Epidermal melanocyte (primary cell): ENCODE measurements at regions not wholly inside any gene's neighbourhood (a gene's known extent, or its start where the extent isn't known, plus 50 kb on each side); places are given as distances from the start of the nearest gene placed in this dataset.
"Not testable (repeated sequence)": the region's sequence is repeated elsewhere in the genome, so short reads cannot be mapped to it uniquely, and the experiment has no call there.

Source experiments
- DNase-seq: peaks from one replicate; pipeline ENCODE4 v3.0.0; 2011; ENCODE audit warnings: low spot score; ENCODE audit not compliant: insufficient read length

DNA sequence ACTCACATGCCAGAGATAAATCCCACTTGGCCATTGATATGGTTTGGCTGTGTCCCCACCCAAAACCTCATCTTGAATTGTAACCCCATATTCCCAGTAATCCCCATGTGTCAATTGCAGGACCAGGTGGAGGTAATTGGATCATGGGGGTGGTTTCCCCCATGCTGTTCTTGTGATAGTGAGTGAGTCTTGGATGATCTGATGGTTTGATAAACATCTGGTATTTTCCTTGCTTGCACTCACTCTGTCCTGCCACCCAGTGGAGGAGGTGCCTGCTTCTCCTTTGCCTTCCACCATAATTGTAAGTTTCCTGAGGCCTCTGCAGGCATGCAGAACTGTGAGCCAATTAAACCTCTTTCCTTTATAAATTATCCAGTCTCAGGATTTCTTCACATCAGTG is 50.4 kb upstream of the B3GAT2 start:
- not testable (repeated sequence) for DNase-seq

GRCh38 chr6:71011871-71012371 is 55.1 kb upstream of the B3GAT2 start:
- DNase-seq: no peak

DNA sequence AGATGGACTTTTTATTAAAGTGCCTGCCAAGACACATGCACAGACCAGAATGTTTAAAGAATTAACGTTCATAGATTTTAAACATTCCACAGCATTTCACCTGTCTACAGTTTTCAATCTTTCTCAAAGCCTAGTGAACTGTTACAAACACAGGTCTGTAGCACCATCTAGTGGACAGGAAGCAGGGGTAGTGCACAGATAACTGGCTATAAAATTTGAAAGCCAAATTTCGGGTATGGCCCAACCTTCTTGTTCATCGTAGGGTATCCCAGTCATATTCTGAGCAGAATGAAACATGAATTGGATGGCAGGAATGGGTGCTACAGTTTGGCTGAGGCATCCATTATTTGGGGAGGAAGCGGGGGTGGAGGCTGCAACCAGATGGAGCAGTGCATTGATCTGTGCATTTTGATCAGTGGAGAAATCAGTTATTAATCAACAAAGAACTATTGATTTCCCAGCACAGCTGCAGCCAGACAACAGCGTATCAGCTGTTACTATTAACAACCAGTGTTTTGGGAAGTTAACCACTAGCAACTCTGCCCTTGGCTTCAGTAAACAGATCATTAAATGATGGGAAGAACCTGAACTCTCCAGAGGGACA is 56.1 kb upstream of the B3GAT2 start:
- DNase-seq: peak; percentile 54

- DNase-seq: no peak
Observed at GRCh38 chr6:71015392-71015791, 58.5 kb upstream of the B3GAT2 start.

DNA sequence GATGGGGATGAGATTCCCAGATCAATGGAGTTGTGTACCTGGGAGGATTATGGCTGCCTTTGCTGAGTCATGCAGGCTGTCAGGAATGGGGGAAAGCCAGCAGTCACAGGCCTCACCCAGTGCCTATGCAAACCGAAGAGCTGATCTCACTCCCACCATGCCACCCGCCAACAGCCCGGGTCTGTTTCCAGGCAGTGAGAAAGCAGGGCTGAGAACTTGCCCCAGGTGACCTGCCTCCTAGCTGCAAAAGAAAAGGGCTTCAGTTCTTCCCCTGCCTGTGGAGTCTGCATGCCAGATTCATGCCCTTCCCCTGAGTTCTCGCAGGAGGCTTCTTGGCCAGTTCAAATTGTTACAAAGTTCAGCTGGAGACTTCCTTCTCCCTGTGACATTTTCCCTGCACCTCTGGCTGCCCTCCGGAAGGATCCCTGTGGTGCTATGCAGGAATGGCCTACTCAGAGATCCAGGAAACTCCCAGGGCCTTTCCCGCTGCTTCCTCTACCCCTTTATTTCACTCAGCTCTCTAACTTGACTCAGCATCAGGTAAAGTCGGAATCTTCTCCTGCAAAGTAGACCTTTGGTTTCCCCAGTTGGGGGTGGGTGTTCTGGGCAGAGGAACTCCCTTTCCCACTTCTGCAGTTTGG is 71.5 kb upstream of the B3GAT2 start:
- no peak for DNase-seq

DNA sequence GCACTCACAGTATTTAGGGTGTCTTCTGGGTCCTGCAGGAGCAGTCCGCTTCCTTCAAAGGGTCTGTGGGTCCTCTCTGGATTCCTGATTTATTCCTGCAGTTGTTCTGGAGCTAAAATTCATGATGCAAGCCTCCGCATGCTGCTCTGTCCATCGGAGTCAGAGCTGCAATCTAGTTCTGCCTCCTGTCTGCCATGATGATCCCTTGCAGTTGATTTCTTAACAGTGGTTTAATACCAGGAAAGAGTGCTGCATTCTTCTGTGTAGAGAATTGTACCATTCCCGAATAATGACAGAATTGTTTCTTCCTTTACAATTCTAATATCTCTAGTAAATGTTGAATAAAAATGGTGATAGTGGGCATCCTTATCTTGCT is 72.0 kb upstream of the B3GAT2 start:
- DNase-seq: no peak

GRCh38 chr6:71029555-71029954 is 72.7 kb upstream of the B3GAT2 start:
- DNase-seq: no peak

DNA sequence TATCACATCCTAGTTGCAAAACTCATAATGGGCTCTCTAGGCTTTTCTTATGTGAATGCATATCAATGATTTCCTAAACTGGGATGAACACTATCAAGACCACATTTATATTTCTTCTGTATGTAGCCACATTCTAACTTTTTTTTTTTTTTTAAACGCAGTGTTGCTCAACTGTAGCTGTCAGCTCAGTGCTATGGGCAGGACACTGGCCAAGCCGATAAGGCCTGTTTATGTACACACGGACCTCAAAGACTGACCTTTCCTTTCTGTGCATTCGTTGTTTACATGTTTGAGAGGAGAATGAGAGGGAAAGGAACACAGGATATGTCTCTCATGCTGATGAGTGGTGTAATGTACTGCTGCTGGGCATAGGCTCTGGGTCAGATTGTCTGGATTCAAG is 75.1 kb upstream of the B3GAT2 start:
- no peak for DNase-seq

GRCh38 chr6:71033171-71033570 is 76.3 kb upstream of the B3GAT2 start:
- no peak for DNase-seq

GRCh38 chr6:71033890-71034289 is 77.0 kb upstream of the B3GAT2 start:
- no peak for DNase-seq

GRCh38 chr6:71034563-71035345 is 77.9 kb upstream of the B3GAT2 start:
- DNase-seq: no peak

GRCh38 chr6:71035871-71036270 is 79.0 kb upstream of the B3GAT2 start:
- no peak for DNase-seq

DNA sequence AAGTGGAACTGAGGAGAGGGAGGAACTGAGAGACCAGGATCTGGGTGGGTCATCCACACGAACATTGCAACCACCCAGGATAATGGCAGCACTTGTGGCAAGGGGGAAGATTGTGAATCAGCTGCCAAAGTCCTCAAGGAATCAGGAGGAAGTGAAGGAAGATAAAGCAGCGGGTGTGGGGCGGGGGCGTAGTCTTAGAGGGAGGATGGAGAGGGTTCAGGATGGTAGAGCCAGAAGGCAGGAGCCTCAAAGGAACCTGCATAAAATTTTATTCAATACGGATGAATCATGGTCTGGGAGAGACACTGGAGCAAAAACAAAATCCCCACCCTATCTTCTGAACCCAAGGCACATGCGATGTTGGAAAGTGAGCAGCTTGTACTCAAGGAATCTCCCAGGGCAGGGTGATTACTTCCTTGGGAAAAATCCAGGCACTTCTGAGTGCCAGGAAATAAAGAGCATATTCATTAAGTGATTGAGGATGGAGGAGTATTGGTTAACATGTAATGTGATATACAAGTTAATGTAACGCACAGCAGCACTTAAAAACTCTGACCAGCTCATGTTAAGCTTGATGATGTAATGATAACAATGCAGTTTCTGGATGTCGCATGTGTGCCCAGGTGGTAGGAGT is 82.0 kb upstream of the B3GAT2 start:
- no peak for DNase-seq

DNA sequence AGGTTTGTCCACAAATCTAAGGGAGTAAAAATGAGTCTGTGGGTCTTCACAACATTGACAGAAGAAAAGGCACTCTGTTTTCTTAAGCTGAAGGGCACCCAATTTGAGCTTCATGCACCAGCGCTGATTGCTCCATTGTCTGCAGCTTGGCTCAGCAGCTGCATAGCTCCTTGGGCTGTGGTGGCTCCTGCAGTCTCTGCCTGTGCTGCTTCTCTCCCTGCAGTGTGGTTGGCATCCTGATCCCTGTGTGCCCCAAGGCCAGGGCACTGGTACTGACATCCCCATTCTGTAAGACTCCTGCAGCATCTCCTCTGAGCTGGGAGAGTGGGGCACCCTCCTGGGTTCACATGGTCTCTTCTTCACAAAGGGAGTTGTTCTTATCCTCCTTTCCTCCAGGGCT is 83.2 kb upstream of the B3GAT2 start:
- DNase-seq: no peak

- no peak for DNase-seq
Observed at GRCh38 chr6:71040841-71041240, 84.0 kb upstream of the B3GAT2 start.

DNA sequence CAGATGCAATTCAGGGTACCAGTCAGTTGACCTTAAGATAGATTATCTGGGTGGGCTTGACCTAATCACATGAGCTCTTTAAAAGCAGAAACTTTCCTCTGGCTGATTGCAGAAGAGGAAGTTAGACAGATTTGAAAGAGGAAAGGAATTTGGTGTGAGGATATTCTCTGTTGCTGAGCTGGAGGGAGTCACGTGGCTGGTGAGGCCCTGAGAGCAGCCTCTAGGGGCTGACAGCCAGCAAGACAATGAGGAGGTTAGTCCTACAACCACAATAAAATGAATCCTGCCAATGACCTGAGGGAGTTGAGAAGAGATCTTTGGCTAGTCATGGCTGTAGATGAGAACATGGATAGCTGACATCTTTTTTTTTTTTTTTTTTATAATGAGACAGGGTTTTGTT is 87.0 kb upstream of the B3GAT2 start:
- DNase-seq: no peak

- DNase-seq: no peak
Observed at GRCh38 chr6:71044753-71045152, 87.9 kb upstream of the B3GAT2 start.

- no peak for DNase-seq
Observed at GRCh38 chr6:71045296-71045695, 88.4 kb upstream of the B3GAT2 start.

- no peak for DNase-seq
Observed at GRCh38 chr6:71047417-71047816, 90.6 kb upstream of the B3GAT2 start.

GRCh38 chr6:71048320-71049164 is 91.7 kb upstream of the B3GAT2 start:
- no peak for DNase-seq

GRCh38 chr6:71049198-71049770 is 92.4 kb upstream of the B3GAT2 start:
- no peak for DNase-seq
